Spleen (tissue), 7 donors: ENCODE measurements at regions not wholly inside any gene's neighbourhood (a gene's known extent, or its start where the extent isn't known, plus 50 kb on each side); places are given as distances from the start of the nearest gene placed in this dataset.

Experiments used
- CTCF ChIP-seq, 11 experiments: fragments of 200-600 bp in 7 of 11; fragments of 450-650 bp in 4 of 11; sonication (generic) in 4 of 11; IDR thresholded peaks in 8 of 11; conservative IDR thresholded peaks in 3 of 11; 1 replicate in 7 of 11; 2 replicates in 4 of 11; pipeline versions ENCODE4 v1.4.0 to v1.8.0; 2016 to 2021; ENCODE audit warnings: antibody characterized with exemption in 11 of 11, inconsistent platforms in 4 of 11, mild to moderate bottlenecking in 1 of 11
- POLR2AphosphoS5 ChIP-seq, 3 donors: sonication (generic); formaldehyde crosslinking; IDR thresholded peaks; one replicate each; pipeline ENCODE4 v1.5.1; 2017; ENCODE audit warnings: antibody characterized with exemption in 3 of 3
- donor health status: DM: no; HTN: no; CAD: no; lungs with moderate emphysema.
- donor health status: DM: no; HTN: no; CAD: no.
- donor health status: DM: no; HTN: no; CAD: no.

- no peak for TF ChIP-seq CTCF (IDR thresholded peaks at IDR 0.05 in 8 of 11, conservative IDR thresholded peaks at IDR 0.05 in 3 of 11)
- TF ChIP-seq POLR2AphosphoS5 (IDR thresholded peaks at IDR 0.05), result no peak
Measured at GRCh38 chr3:76824658-76825240, 215.2 kb upstream of the ROBO2 start.
